ENCODE measurements at regions not wholly inside any gene's neighbourhood (a gene's known extent, or its start where the extent isn't known, plus 50 kb on each side); places are given as distances from the start of the nearest gene placed in this dataset.
A peak's percentile ranks its signal among the peaks of the same experiment; 100 is the strongest.

DNA sequence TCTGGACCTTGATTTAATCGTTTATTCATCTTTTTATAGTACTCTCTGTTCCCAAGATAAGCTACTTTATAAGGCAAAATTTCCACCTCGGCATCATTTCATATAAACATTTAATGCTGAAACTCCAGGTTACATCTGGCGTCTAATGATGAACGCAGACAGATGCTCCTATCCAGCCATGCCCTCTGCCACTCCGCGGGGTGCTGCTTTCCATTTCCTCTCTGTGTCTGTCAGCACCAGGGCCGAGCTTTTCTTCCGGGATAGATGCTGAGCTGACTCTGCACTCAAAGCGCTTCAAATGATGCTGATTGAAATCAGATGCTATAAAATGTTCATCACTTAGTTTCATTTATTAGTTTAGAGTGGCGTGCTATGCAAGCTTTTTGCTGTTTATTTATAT, 80.5 kb upstream of the HELT start:
- H3K79me2 ChIP-seq (ENCODE audit: control insufficient read depth in 1 of 2, insufficient read depth in 2 of 2, low read length in 2 of 2) = no peaks in the 10 kb centered on the region
- no peak overlapping the region for H3K9ac ChIP-seq (replicated peaks in 1 of 4; ENCODE audit: extremely low read depth in 1 of 4, low read depth in 3 of 4, low read length in 3 of 4)
- DNase-seq (ENCODE audit: low read depth in 1 of 2, low spot score in 2 of 2) (peak in 1 of 2 experiments; percentile 48), FAIRE-seq (no peak)
- H3K56ac ChIP-seq (replicated peaks; ENCODE audit: insufficient read length, low read depth, low read length) = no peak overlapping the region
- no peaks in the 10 kb centered on the region for H3K4me1 ChIP-seq (replicated peaks in 1 of 4; ENCODE audit: control insufficient read depth in 3 of 4, insufficient read depth in 4 of 4, low read length in 3 of 4)
- no peak overlapping the region for H2AFZ ChIP-seq (ENCODE audit: low read length)
- H4K20me1 ChIP-seq (replicated peaks in 1 of 2; ENCODE audit: control insufficient read depth in 1 of 2, insufficient read depth in 2 of 2, low read length in 2 of 2) = no peaks in the 10 kb centered on the region
- WGBS, 2 experiments (ENCODE audit: extremely low coverage in 1 of 2, insufficient coverage in 1 of 2, insufficient read length in 1 of 2, insufficient replicate concordance in 2 of 2, low coverage in 1 of 2, low lambda C conversion rate in 2 of 2, missing lambda C conversion rate in 1 of 2) = 79% methylated on average over 10 of the region's 10 CpGs; no CpG with 5 or more reads in 1 of the 2 experiments
- no peaks in the 10 kb centered on the region for H3K36me3 ChIP-seq (ENCODE audit: control insufficient read depth in 2 of 4, insufficient read depth in 4 of 4, low read length in 3 of 4)
- POLR2A ChIA-PET (ENCODE audit: partially characterized antibody) = no interaction called here
- no peaks in the 10 kb centered on the region for H3K23me2 ChIP-seq (ENCODE audit: low read depth, low read length)
- H4K91ac ChIP-seq (replicated peaks; ENCODE audit: insufficient read length, low read length) = no peak overlapping the region
- no peak overlapping the region for H2BK5ac ChIP-seq (ENCODE audit: low read depth, low read length)
- H3K4me3 ChIP-seq (ENCODE audit: extremely low read depth in 1 of 4, insufficient read depth in 2 of 4, low read depth in 3 of 4, low read length in 4 of 4) = no peak overlapping the region
- H2BK12ac ChIP-seq (ENCODE audit: low read depth, low read length) = no peak overlapping the region
- no peaks in the 10 kb centered on the region for H3K79me1 ChIP-seq (ENCODE audit: low read depth, low read length)
- no peak overlapping the region for H3K14ac ChIP-seq (ENCODE audit: insufficient read length)
- no peak overlapping the region for H2BK15ac ChIP-seq (ENCODE audit: low read length)
- H2BK120ac ChIP-seq (replicated peaks; ENCODE audit: low read depth, low read length) = no peak overlapping the region
- H3K23ac ChIP-seq (ENCODE audit: insufficient read length) = no peak overlapping the region
- peaks cover 4% of the 10 kb centered on the region in 2 experiments; a peak in 3 of 4 replicates for H3K9me3 ChIP-seq (ENCODE audit: insufficient read depth in 2 of 2, low read depth in 1 of 2, low read length in 1 of 2)
- no peak overlapping the region for H4K8ac ChIP-seq (ENCODE audit: extremely low read depth, insufficient read depth, low read length)
- H2BK20ac ChIP-seq (ENCODE audit: low read length) = no peak overlapping the region
- no peak overlapping the region for H3K27ac ChIP-seq (ENCODE audit: low read depth, low read length)
- no peak overlapping the region for H4K5ac ChIP-seq (ENCODE audit: insufficient read length, low read depth, low read length)
- H3K27me3 ChIP-seq (replicated peaks in 1 of 4; ENCODE audit: control insufficient read depth in 3 of 4, extremely low read depth in 1 of 4, insufficient read depth in 3 of 4, low read length in 3 of 4) = no peaks in the 10 kb centered on the region
- no peak overlapping the region for H3K4me2 ChIP-seq (ENCODE audit: insufficient read depth in 1 of 2, low read depth in 2 of 2, low read length in 2 of 2)
- H3K18ac ChIP-seq (ENCODE audit: extremely low read depth, low read length) = no peak overlapping the region
- CTCF ChIA-PET (ENCODE audit: partially characterized antibody) = interaction anchor here (0.6 to 1.5 kb wide), 9 partner anchors 20 to 192 kb away, joined by 3 to 6 read pairs (median 4); no protein-coding TSS in a partner anchor
- H3K4ac ChIP-seq (replicated peaks; ENCODE audit: insufficient read length, low read depth, low read length) = no peak overlapping the region
- TF ChIP-seq JUN (IDR thresholded peaks at IDR 0.05; ENCODE audit: low read depth, low read length) (no peak), SIN3A (conservative IDR thresholded peaks at IDR 0.05 in 1 of 2, IDR thresholded peaks at IDR 0.05 in 1 of 2; ENCODE audit: low read depth in 1 of 2, low read length in 2 of 2) (no peak), SIX5 (IDR thresholded peaks at IDR 0.05; ENCODE audit: low read depth, low read length) (no peak), TCF12 (IDR thresholded peaks at IDR 0.05; ENCODE audit: low read depth, low read length) (no peak), BCL11A (IDR thresholded peaks at IDR 0.05; ENCODE audit: low read depth in 2 of 2, low read length in 2 of 2) (no peak), CHD1 (IDR thresholded peaks at IDR 0.05; ENCODE audit: low read depth, low read length) (no peak)
- TF ChIP-seq, protein P1, sequence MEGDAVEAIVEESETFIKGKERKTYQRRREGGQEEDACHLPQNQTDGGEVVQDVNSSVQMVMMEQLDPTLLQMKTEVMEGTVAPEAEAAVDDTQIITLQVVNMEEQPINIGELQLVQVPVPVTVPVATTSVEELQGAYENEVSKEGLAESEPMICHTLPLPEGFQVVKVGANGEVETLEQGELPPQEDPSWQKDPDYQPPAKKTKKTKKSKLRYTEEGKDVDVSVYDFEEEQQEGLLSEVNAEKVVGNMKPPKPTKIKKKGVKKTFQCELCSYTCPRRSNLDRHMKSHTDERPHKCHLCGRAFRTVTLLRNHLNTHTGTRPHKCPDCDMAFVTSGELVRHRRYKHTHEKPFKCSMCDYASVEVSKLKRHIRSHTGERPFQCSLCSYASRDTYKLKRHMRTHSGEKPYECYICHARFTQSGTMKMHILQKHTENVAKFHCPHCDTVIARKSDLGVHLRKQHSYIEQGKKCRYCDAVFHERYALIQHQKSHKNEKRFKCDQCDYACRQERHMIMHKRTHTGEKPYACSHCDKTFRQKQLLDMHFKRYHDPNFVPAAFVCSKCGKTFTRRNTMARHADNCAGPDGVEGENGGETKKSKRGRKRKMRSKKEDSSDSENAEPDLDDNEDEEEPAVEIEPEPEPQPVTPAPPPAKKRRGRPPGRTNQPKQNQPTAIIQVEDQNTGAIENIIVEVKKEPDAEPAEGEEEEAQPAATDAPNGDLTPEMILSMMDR (IDR thresholded peaks at IDR 0.05; ENCODE audit: control extremely low read depth in 1 of 3, insufficient read depth in 1 of 3, low read depth in 1 of 3, low read length in 3 of 3) = no peak
- TF ChIP-seq, protein P2, sequence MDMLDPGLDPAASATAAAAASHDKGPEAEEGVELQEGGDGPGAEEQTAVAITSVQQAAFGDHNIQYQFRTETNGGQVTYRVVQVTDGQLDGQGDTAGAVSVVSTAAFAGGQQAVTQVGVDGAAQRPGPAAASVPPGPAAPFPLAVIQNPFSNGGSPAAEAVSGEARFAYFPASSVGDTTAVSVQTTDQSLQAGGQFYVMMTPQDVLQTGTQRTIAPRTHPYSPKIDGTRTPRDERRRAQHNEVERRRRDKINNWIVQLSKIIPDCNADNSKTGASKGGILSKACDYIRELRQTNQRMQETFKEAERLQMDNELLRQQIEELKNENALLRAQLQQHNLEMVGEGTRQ (IDR thresholded peaks at IDR 0.05; ENCODE audit: low read length) = no peak
- H2AK5ac ChIP-seq (ENCODE audit: low read depth, low read length) = no peak overlapping the region

All from H1 (cell line).